Natural killer cell (primary cell): ENCODE measurements at regions not wholly inside any gene's neighbourhood (a gene's known extent, or its start where the extent isn't known, plus 50 kb on each side); places are given as distances from the start of the nearest gene placed in this dataset.

Experiments
- ATAC-seq, 3 donors: fragments of 150-1000 bp in 2 of 3; fragments of 200-7000 bp in 1 of 3; cut with Tn5 transposase; 1 replicate in 1 of 3; 2 replicates in 2 of 3; pipeline ENCODE4 v1.10.0; 2021; ENCODE audit warnings: mild to moderate bottlenecking in 2 of 3, moderate library complexity in 2 of 3
- DNase-seq, 2 donors: peaks; one replicate each; pipeline versions ENCODE4 v3.0.0 to v3.0.0-alpha.2; 2013 to 2021; ENCODE audit warnings: mixed read lengths in 1 of 2
- H3K27ac ChIP-seq: one replicate; pipeline ENCODE4 v1.5.1; 2013; ENCODE audit warnings: mild to moderate bottlenecking, low read length
- H3K27me3 ChIP-seq: one replicate; pipeline ENCODE4 v1.6.1; 2013; ENCODE audit warnings: low read length; ENCODE audit not compliant: control insufficient read depth, insufficient read depth
- H3K36me3 ChIP-seq: one replicate; pipeline ENCODE4 v1.6.1; 2013; ENCODE audit warnings: low read length; ENCODE audit not compliant: control insufficient read depth, insufficient read depth
- H3K4me1 ChIP-seq: one replicate; pipeline ENCODE4 v1.6.1; 2013; ENCODE audit warnings: low read length; ENCODE audit not compliant: control insufficient read depth, insufficient read depth
- H3K4me3 ChIP-seq: one replicate; pipeline ENCODE4 v1.5.1; 2013; ENCODE audit warnings: low read length
- H3K9me3 ChIP-seq: one replicate; pipeline ENCODE4 v1.6.1; 2013; ENCODE audit warnings: low read length; ENCODE audit not compliant: control insufficient read depth, insufficient read depth
- H3K27ac Mint-ChIP-seq, 2 donors: one replicate each; pipeline ENCODE4 v1.8.0; 2022; ENCODE audit warnings: mild to moderate bottlenecking in 2 of 2, mixed read lengths in 2 of 2, moderate library complexity in 1 of 2
- H3K27me3 Mint-ChIP-seq, 2 donors: one replicate each; pipeline ENCODE4 v1.8.0; 2022; ENCODE audit warnings: low read depth in 2 of 2, mixed read lengths in 2 of 2
- H3K36me3 Mint-ChIP-seq: one replicate; pipeline ENCODE4 v1.8.0; 2022; ENCODE audit warnings: mixed read lengths
- H3K4me1 Mint-ChIP-seq, 2 donors: one replicate each; pipeline ENCODE4 v1.8.0; 2022; ENCODE audit warnings: mixed read lengths in 2 of 2
- H3K4me3 Mint-ChIP-seq: one replicate; pipeline ENCODE4 v1.8.0; 2022; ENCODE audit warnings: mild to moderate bottlenecking, moderate library complexity, mixed read lengths
- H3K9me3 Mint-ChIP-seq, 2 donors: one replicate each; pipeline ENCODE4 v1.8.0; 2022; ENCODE audit warnings: mixed read lengths in 2 of 2
- CTCF ChIP-seq: fragments of 200-600 bp; IDR thresholded peaks from one replicate; pipeline ENCODE4 v1.8.0; 2022; ENCODE audit warnings: antibody characterized with exemption
- WGBS: methylation state at CpG from one replicate; pipeline ENCODE4 v1.1.7; 2013; ENCODE audit warnings: missing lambda C conversion rate; ENCODE audit not compliant: insufficient coverage; 5-methylcytosine and 5-hydroxymethylcytosine counted together
- intact Hi-C: fragments of 100-400 bp; cut with micrococcal nuclease; formaldehyde crosslinking; loops from one replicate; pipeline ENCODE4 v1.14.2; 2022

- Mint-ChIP-seq H3K4me3 (no peak overlapping the region), H3K9me3 (peaks cover 11 to 20% of the 10 kb centered on the region in 2 donors), H3K27ac (no peak overlapping the region), H3K27me3 (no peaks in the 10 kb centered on the region), H3K36me3 (peaks cover 7% of the 10 kb centered on the region), H3K4me1 (no peaks in the 10 kb centered on the region)
- Histone ChIP-seq H3K9me3 (peaks cover 13% of the 10 kb centered on the region), H3K36me3 (no peaks in the 10 kb centered on the region), H3K4me1 (no peaks in the 10 kb centered on the region), H3K4me3 (no peak overlapping the region), H3K27ac (no peak overlapping the region), H3K27me3 (no peaks in the 10 kb centered on the region)
- DNase-seq (no peak), ATAC-seq (no peak)
- WGBS = 84% methylated on average over 8 of the region's 8 CpGs
- no peak for TF ChIP-seq CTCF
- intact Hi-C loops = no loop called here
Measured at GRCh38 chr1:79133774-79134364, 127.3 kb upstream of the ADGRL4 start.

- Mint-ChIP-seq H3K9me3 (peaks cover 11 to 19% of the 10 kb centered on the region in 2 donors), H3K27me3 (no peaks in the 10 kb centered on the region)
Measured at GRCh38 chr1:79131626-79132025, 125.1 kb upstream of the ADGRL4 start.

GRCh38 chr1:79129914-79130313 is 123.4 kb upstream of the ADGRL4 start:
- ATAC-seq (no peak), DNase-seq (no peak)
- Mint-ChIP-seq H3K36me3 (peaks cover 7% of the 10 kb centered on the region), H3K27me3 (no peaks in the 10 kb centered on the region), H3K9me3 (peaks cover 15 to 24% of the 10 kb centered on the region in 2 donors), H3K4me3 (no peak overlapping the region), H3K4me1 (no peaks in the 10 kb centered on the region), H3K27ac (no peak overlapping the region)
- Histone ChIP-seq H3K27me3 (no peaks in the 10 kb centered on the region), H3K4me3 (no peak overlapping the region), H3K9me3 (peaks cover 7% of the 10 kb centered on the region), H3K4me1 (no peaks in the 10 kb centered on the region), H3K27ac (no peak overlapping the region), H3K36me3 (no peaks in the 10 kb centered on the region)
- TF ChIP-seq CTCF = no peak
- intact Hi-C loops = no loop called here
- 98% methylated on average over 3 of the region's 3 CpGs for WGBS

More at GRCh38 chr1:79131626-79132025, 125.1 kb upstream of the ADGRL4 start:
- intact Hi-C loops = no loop called here
- Histone ChIP-seq H3K36me3 (no peaks in the 10 kb centered on the region), H3K4me3 (no peak overlapping the region), H3K4me1 (no peaks in the 10 kb centered on the region), H3K27me3 (no peaks in the 10 kb centered on the region), H3K27ac (no peak overlapping the region), H3K9me3 (peaks cover 15% of the 10 kb centered on the region)
- no peak for ATAC-seq
- Mint-ChIP-seq H3K27ac (no peak overlapping the region), H3K4me1 (no peaks in the 10 kb centered on the region), H3K4me3 (no peak overlapping the region), H3K36me3 (peaks cover 7% of the 10 kb centered on the region)
- TF ChIP-seq CTCF = no peak
- 84% methylated on average over 3 of the region's 3 CpGs for WGBS
- no peak for DNase-seq

- no peak for TF ChIP-seq CTCF
- H3K27ac Mint-ChIP-seq = no peak overlapping the region
- no peaks in the 10 kb centered on the region for H3K4me1 Mint-ChIP-seq
- Histone ChIP-seq H3K27me3 (no peaks in the 10 kb centered on the region), H3K4me1 (no peaks in the 10 kb centered on the region), H3K9me3 (peaks cover 3% of the 10 kb centered on the region), H3K4me3 (no peak overlapping the region), H3K36me3 (no peaks in the 10 kb centered on the region), H3K27ac (no peak overlapping the region)
- H3K4me3 Mint-ChIP-seq = no peak overlapping the region
- no peaks in the 10 kb centered on the region for H3K27me3 Mint-ChIP-seq
- peaks cover 7% of the 10 kb centered on the region for H3K36me3 Mint-ChIP-seq
- H3K9me3 Mint-ChIP-seq = peaks cover 15 to 24% of the 10 kb centered on the region in 2 donors
- DNase-seq = no peak
- intact Hi-C loops = no loop called here
- no peak for ATAC-seq
- 92% methylated on average over 1 of the region's 3 CpGs for WGBS
Measured at GRCh38 chr1:79128722-79129121, 122.2 kb upstream of the ADGRL4 start.
